Hepatic stellate cell (primary cell): ENCODE measurements at regions not wholly inside any gene's neighbourhood (a gene's known extent, or its start where the extent isn't known, plus 50 kb on each side); places are given as distances from the start of the nearest gene placed in this dataset.
"Not testable (repeated sequence)": the region's sequence is repeated elsewhere in the genome, so short reads cannot be mapped to it uniquely, and the experiment has no call there.

Source experiments
- DNase-seq: peaks from one replicate; pipeline ENCODE4 v3.0.0; 2011; ENCODE audit warnings: low spot score

DNA sequence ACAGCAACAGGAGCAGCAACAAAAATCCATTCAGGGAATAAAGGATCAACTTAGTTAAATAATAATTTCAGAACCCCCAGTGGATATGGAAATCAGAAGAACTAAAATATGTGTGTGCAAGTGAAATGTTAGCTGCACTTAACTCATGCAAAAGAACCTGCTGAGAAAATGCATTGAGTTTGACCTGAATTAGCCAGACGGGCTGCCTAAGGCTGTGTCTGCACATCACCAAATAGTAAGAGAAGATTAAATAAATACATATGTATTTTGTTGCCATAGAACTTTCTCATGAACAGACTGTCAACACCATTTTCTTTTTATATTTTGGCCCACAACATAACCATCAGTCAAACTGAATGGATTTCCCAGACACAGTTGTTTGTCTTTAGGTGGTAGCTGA lies 262.0 kb upstream of the PIK3C3 start:
- no peak for DNase-seq

DNA sequence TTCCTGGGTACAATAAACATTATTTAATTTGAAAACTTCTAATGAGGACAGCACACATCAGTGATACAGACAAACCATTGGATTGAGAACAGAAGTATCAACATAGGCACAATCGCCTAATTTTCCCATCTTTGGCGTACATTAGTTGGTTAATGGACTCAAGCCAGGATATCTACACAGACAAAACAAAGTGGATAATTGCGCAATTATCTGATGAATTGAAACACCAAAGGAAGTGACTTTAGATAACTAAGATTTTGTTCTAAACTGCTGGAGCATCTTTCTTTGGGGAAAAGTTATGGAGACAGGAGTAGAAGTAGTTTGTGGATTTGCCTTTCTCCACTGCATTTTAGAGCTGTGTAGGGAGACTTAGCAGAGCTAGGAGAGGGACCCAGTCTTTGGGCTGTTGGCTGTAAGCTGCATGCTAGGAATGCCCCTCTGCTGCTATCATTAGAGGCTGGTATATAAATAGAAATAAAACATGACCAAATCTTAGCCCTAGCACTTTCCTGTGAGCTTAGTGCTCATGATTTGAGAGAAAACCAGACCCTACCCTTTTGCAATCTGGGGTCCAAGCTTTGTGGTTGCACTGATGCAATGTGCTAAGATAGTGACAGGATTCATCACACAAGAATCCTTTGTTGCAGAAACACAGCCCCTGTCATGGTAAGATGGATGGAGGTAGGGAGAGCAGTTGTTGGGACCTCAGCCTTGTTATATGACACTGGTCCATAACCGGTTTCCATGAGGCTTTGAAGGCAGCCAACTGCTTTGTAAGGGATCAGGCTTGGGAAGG lies 264.5 kb upstream of the PIK3C3 start:
- DNase-seq = no peak

DNA sequence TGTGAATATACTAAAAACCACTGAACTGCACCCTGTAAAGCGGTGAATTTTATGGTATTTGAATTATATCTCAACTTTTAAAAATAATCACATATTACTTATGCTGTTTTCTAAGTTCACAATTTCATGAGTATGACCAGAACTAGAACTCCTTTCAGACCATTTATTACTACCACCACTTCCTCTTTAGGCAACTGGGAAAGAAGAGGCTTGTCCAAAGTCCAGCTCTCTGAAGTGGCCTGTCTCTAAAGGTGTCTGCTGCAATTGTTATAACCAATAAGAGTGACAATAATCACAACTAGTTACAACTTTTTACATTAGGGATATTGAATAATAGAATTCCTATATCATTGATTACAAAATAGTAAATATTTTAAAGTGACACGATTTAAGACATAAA lies 267.9 kb upstream of the PIK3C3 start:
- no peak for DNase-seq

DNA sequence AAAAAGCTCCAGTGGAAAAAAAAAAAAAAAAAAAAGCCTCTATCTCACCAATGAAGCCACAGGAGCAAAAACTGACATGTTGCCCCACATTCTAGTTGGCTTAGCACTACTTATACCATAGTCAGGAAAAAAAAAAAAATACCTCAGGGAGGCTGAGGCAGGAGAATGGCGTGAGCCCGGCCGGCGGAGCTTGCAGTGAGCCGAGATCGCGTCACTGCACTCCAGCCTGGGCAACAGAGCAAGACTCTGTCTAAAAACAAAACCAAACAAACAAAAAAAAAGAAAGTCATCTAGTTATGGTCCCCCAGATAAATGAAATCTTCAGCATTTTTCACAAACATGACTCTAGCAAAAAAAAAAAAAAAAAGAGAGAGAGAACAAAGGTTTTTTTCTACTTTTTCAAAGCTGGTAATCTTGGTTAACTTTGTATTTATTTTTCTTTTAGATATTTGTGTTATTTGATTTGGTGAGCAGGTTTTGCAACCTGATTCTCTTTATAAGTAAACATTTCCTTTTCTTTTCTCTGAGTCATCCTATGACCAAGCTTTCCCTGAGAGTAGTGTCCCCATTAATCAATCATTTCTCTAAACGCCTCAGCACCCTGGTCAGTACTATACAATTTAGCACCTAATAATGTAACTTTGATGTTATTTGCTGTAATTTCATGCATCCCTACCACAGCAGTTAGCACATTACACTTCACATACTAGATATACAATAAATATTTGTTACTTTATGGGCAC lies 273.7 kb upstream of the PIK3C3 start:
- no peak for DNase-seq

DNA sequence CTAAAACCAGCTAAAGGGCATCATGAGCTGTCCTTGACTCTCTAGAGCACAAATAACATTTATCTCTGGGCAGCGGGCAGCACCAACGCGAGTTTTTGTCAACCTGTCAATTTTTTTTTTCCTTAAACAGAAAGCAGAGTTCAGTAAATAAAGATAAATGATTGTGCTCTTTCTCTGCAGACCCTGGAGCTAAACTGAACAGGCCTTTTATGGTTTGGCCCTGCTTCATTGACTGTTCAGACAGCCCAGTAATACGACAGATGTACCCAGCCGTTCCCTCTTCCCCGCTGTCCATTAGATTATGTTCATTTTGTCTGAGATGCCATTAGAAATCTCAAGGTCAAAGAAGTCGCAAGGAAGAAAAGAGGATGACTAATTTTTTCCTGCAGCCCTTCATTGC lies 280.5 kb upstream of the PIK3C3 start:
- no peak for DNase-seq

DNA sequence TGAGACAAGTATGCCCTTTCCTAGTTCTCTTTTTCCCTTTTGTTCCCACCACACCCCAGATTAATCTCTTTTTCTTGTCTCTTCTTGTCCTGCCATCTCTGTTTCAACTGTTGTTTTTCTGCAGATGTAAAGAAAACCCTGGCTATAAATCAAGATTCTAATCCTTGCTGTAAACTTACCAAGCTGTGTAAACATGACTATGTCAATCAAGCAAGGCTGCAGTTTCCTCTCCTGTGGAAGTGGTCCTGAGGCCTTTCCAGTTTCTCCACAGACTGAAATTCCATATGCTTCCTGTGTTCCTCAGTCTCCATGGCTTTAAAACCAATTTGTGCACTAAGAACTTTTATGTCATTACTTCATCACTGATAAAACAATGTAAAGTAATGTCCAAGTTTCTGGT lies 288.8 kb upstream of the PIK3C3 start:
- DNase-seq = no peak

DNA sequence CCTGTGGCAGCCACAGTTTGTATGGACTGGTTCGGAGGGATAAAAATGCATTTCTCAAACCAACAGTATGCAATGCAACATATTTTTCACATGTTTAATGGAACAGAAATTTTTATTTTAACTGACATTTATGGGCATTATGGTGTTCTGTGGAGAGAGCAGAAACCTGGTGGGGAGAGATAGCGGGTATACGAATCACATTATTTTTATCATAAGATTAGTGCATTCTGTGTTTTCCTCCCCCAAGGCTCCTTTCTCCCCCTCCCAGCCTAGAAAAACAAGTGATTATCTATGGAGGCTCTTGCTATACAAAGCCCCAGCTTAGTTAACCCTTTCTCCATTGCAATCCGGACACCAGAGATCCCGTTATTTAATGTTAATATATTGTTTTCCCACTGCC lies 289.8 kb upstream of the PIK3C3 start:
- DNase-seq = no peak

DNA sequence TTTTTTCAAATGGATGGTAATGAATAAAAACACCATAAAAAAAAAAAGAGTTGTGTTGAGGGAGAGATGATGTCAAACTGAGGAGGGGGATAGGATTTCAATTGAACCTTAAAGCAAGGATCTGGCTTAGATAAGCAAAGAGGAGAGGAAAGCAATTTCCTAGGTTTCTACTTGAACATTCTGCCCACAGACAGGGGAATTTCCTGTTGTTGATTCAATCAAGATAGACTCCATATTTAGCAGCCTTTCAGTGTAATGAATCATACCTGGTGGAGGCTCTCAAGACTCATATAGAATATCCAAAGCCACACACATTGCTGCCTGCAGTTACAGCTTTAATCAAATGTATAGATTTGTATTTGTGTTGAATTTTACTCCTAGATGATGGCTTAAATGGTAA lies 294.4 kb upstream of the PIK3C3 start:
- DNase-seq = no peak

DNA sequence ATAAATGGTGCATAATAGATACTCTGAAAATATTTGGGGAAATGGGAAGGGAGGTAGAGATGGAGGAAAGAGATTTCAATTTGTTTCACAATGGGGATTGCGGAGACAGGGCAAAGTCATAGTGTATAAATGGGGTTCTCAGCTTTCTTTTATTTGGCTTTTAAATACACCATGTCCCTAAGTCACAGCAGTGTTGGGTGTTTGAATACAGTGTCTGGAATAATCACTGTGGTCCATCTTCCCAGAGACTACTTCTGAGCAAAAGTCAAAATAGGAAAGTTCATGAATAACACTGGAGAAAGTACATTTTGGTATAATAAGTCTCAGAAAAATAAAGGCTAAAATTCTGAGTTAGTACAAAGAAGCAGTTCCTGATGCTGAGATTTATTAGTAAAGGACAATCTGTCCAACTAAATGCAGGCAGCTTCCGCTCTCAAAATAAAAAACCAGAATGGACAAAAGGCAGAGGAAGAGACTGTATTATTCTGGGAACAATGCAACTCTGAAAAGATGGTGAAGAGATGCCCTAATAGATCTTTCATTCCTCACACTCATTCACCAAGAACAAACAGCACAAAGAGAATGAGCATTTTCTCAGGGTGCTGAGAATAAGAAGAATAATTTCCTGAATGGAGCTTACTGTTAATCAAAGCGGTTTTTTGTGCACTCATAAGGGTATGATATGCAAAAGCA lies 295.4 kb upstream of the PIK3C3 start:
- no peak for DNase-seq

DNA sequence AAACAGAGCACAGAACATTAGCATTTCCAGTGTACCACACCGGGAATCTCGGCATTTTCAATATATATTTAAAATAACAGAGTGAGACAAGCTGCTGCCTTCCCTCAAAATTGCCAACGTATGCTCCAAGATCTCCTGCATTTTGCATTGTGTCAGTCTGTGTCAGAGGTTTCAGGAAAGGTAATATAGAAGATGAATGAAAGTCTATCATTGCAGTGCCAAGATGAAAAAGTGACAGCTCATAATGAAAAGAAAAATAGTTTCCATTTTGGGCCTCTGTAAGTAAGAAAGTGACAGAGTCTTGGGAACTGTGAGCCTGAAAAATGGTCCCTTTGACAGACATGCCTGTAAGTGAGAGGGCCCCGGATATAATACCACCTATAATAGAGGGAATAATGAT lies 297.8 kb upstream of the PIK3C3 start:
- DNase-seq = no peak

DNA sequence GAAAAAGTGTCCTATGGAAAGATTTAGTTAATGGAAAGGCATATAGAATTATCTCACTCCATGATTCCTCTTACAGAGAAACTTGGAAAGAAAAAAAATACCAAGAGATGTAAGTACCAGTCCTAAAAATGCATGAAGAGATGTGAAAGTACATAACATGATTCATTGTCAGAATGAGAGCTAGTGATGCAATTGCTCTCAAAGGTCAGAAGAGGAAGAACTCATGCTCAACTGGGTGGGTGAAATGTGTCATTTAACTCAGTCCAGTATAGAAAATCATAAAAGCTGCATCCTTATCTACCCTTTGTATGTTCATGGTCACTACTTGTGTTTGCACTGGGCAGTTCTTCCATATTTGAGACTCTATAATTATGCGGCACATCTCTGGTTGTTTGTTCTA lies 300.0 kb upstream of the PIK3C3 start:
- DNase-seq = no peak

DNA sequence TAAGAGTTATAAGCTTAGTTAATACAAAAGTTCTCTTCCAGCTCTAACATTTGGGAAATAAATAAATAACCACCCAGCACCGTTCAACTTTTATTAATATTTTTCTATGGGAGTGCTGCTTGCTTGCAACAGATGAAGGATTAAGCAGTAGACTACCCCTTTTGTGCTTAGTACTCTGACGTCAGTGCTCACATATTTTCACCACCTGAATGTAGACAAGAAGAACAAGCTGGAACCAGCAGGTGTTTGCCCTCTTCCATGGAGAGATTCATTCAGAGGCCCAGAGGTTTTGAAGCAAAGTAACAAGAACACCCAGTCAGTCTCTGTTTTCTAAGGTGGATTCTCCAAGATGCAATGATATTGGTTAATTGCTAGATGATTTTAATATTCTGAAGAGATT lies 307.1 kb upstream of the PIK3C3 start:
- DNase-seq = no peak

DNA sequence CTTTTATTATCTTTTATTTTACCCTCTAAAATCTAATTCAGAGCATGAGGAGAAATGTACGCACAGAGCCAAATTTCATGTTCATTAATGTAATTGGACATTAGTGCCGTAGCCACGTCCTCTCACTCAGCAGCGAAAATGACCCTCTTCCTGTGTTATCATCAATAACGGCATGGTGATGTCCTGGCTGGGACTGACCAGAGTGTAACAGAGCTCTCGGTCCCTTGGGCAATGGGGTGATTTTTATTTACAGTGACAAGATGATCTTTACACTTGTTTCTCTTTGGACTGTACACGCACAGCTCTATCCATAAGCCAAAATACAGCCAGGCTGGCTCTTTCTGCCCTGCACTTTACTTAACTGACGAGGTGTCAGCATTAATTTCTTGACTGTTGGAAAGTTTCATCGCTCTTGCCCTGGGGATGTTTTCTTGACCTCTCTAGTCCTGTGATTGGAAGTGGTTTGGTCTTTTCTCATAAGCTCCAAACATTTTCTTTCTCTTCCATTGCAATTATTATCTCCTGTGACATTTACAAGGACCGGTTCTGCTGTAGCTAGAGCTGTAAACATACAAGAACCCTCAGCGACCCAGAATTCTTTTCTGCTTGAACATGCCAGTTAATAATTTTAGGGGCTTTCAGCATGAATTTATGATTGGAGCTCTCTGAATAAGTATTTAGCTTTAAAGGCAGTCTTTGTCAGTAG lies 308.0 kb upstream of the PIK3C3 start:
- no peak for DNase-seq

DNA sequence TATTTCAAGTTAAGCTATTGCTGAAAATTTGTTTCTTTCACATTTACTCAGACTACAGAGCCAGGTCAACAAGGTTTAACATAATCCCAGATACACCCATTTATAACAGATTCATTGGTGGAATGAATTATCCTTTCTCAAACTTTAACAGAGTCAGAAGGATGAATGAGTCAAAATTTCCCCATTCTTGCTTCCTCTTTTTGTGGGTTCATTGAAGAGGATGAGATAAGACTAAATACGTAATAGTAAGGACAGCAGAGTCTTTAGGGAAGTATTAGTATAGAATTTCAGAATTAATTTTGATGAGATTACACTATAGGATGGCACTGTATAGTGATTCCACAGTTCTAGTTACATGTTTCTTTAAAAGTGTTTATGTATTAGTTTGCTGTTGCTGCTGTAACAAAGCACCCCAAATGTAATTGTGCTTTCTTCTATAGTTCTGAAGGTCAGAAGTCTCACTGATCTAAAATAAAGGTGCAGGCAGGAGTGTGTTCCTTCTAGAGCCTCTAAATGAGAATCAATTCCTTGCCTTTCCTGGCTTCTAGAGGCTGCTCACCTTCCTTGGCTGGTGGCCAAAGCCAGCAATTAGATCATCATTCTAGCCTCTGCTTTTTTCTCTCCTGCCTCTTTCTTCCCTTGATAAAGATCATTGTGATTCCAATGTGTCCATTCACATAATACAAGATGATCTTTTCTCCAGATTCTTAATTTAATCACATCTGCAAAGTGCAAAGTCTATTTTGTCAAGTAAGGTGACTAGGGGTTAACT lies 309.3 kb upstream of the PIK3C3 start:
- DNase-seq = no peak

DNA sequence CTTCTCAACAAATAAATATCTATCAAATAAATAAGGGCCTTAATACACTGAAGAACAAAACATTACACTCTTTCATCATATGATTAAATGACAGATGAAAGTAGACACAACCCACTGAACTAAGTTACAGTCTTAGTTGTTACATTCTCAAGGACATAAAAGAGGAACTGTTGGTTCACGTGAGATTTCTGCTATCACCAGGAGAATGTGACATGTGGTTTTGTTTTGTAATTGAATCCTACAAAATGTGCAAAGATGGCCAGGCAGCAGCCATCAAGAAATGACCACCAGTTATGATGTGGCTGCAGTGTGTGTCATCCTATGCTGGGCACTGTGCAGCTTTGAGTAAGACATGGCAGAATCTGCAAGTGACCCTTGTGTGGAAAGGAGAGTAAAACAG lies 310.6 kb upstream of the PIK3C3 start:
- no peak for DNase-seq

DNA sequence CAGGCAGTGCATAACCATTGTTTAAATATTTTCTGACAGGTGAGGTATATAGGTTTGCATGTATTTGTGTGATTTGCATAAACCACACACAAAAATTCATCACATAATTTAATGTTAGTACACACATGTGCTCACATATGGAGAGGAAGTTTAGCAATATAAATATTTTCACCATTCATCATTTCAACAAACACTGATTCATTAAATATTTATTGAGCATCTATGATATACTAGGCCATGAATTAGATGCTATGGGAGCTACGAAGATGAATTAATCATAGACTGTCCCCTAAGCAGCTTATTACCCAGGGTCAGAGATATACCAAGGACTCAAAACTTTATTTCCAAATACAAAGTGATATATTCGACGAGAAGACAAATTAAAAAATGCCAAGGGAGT lies 311.6 kb upstream of the PIK3C3 start:
- DNase-seq = no peak

DNA sequence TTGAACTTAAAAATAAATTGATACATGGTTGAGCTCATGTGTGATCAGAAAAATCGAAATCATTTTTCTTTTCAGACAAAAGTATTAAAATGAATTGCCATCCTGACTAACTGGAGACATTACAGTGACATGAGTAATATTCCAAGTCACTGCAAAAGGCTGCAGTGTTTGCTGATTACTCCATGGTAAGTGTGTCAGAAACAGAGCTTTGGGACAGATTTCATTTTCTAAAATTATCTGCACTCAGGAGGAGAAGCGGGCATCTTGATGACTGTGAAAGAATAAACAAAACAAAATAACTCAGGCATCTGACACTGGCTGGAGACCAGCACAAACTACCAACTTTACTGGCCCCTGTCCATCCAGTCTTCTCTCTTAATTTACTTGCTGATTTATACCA lies 312.3 kb upstream of the PIK3C3 start:
- no peak for DNase-seq

DNA sequence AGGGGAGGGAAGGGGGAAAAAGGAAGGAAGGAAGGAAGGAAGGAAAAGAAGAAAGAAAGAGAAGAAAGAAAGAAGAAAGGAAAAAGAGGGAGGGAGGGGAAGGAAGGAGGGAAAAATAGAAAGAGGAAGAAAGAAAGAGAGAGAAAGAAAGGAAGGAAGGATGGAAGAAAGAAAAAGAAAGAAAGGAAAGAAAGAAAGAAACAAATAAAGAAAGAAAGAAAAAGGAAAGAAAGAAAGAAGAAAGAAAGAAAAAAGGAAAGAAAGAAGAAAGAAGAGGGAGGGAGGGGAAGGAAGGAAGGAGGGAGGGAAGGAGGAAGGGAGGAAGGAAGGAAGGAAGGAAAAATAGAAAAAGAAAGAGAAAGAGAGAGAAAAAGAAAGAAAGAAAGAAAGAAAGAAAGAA lies 315.8 kb upstream of the PIK3C3 start:
- DNase-seq = no peak

DNA sequence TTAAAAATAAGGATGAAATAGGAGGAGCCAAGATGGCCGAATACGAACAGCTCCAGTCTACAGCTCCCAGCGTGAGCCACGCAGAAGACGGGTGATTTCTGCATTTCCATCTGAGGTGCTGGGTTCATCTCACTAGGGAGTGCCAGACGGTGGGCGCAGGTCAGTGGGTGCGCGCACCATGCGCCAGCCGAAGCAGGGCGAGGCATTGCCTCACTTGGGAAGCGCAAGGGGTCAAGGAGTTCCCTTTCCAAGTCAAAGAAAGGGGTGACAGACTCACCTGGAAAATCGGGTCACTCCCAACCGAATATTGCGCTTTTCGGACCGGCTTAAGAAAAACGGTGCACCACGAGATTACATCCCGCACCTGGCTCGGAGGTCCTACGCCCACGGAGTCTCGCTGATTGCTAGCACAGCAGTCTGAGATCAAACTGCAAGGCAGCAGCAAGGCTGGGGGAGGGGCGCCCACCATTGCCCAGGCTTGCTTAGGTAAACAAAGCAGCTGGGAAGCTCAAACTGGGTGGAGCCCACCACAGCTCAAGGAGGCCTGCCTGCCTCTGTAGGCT lies 323.2 kb upstream of the PIK3C3 start:
- not testable (repeated sequence) for DNase-seq

DNA sequence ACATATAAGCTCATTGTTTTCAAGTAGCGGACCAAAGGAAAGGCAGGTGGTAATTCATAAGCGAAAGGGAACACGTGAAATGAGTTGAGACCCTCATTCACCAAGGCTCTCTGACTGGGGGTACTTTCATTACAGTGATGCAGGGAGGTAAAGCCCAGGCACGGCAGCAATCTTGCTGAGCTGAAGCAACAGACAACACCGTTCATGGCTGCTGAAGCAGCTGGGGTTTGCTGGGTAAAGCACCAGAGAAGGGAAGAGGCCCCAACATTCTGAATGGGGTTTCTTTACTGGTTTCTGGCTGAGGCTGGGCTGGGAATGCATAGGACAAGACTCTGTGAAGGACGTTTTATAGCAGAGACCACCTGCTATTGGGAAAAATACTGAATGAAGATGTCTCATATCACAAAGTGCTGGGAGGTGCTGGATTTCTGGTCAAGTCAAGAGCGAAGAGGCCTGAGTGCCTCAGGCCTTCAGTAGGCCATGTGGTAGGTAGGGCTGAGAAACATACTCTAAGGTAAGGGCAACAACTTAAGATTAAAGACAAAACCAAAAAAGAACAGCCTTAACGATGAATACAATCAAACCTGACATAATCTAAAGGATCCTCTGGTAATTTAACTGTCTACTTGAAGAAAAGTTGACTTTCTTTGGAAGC lies 324.7 kb upstream of the PIK3C3 start:
- no peak for DNase-seq

DNA sequence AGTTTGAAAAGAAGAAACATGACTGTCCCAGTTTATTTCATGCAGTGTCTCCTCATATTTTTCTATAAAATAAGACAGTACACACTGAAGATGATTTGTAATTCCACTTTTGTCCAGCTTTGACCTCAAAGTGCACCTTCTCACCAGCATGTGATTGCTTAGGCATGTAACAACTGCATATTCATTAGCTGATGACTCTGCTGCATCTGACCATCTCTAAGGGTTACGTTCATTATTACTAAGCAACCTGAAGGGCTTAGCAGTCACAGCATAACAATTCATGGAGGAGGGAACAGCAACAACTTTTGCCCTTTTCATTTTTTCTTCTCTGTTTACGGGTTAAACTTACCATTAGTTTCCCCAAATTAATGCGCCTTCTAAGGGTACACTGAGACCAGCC lies 330.6 kb upstream of the PIK3C3 start:
- DNase-seq = no peak
